ENCODE measurements at regions not wholly inside any gene's neighbourhood (a gene's known extent, or its start where the extent isn't known, plus 50 kb on each side); places are given as distances from the start of the nearest gene placed in this dataset.

GRCh38 chr4:182085051-182085480 lies 158.1 kb upstream of the TENM3 start:
- Mint-ChIP-seq H3K27ac (no peak overlapping the region), H3K36me3 (no peaks in the 10 kb centered on the region), H3K4me3 (no peak overlapping the region), H3K9me3 (no peaks in the 10 kb centered on the region), H3K4me1 (no peaks in the 10 kb centered on the region), H3K27me3 (ENCODE audit: low read depth in 3 of 3) (no peaks in the 10 kb centered on the region)
- Histone ChIP-seq H2AFZ (ENCODE audit: insufficient read depth, low read depth, low read length, poor library complexity, severe bottlenecking) (no peak overlapping the region), H3K4me2 (replicated peaks; ENCODE audit: extremely low read depth, low read length, poor library complexity, severe bottlenecking) (no peak overlapping the region), H3K36me3 (replicated peaks in 1 of 2; ENCODE audit: control insufficient read depth in 1 of 2, insufficient read depth in 2 of 2, low read length in 2 of 2) (no peaks in the 10 kb centered on the region), H3K4me3 (replicated peaks in 1 of 3; ENCODE audit: low read depth in 2 of 3, low read length in 3 of 3) (no peak overlapping the region), H4K20me1 (ENCODE audit: insufficient read depth, low read length) (no peaks in the 10 kb centered on the region), H3K27me3 (ENCODE audit: control insufficient read depth in 2 of 2, insufficient read depth in 2 of 2, low read length in 2 of 2) (no peaks in the 10 kb centered on the region), H3K27ac (ENCODE audit: low read depth in 1 of 2, low read length in 2 of 2) (no peak overlapping the region), H3K4me1 (ENCODE audit: control insufficient read depth in 1 of 2, insufficient read depth in 2 of 2, low read length in 2 of 2) (no peaks in the 10 kb centered on the region), H3K9ac (ENCODE audit: insufficient read depth, low read length, poor library complexity, severe bottlenecking) (no peak overlapping the region), H3K79me2 (ENCODE audit: insufficient read depth, low read length) (no peaks in the 10 kb centered on the region), H3K9me3 (replicated peaks in 1 of 2; ENCODE audit: control insufficient read depth in 1 of 2, insufficient read depth in 1 of 2, low read length in 2 of 2) (no peaks in the 10 kb centered on the region)
- no peak for TF ChIP-seq CTCF (IDR thresholded peaks at IDR 0.05)
- WGBS (ENCODE audit: insufficient coverage): no CpG with 5 or more reads among the region's 4 CpGs
- intact Hi-C loops (cut with micrococcal nuclease): no loop called here
- no peak for DNase-seq

- intact Hi-C loops (cut with micrococcal nuclease): no loop called here
- Histone ChIP-seq H3K9me3 (replicated peaks in 1 of 2; ENCODE audit: control insufficient read depth in 1 of 2, insufficient read depth in 1 of 2, low read length in 2 of 2) (peaks cover 0 to 3% of the 10 kb centered on the region in 2 donors), H3K27me3 (ENCODE audit: control insufficient read depth in 2 of 2, insufficient read depth in 2 of 2, low read length in 2 of 2) (no peaks in the 10 kb centered on the region), H3K9ac (ENCODE audit: insufficient read depth, low read length, poor library complexity, severe bottlenecking) (no peak overlapping the region), H3K4me1 (ENCODE audit: control insufficient read depth in 1 of 2, insufficient read depth in 2 of 2, low read length in 2 of 2) (no peaks in the 10 kb centered on the region), H3K36me3 (replicated peaks in 1 of 2; ENCODE audit: control insufficient read depth in 1 of 2, insufficient read depth in 2 of 2, low read length in 2 of 2) (no peaks in the 10 kb centered on the region), H2AFZ (ENCODE audit: insufficient read depth, low read depth, low read length, poor library complexity, severe bottlenecking) (no peak overlapping the region), H3K4me2 (replicated peaks; ENCODE audit: extremely low read depth, low read length, poor library complexity, severe bottlenecking) (no peak overlapping the region), H3K27ac (ENCODE audit: low read depth in 1 of 2, low read length in 2 of 2) (no peak overlapping the region), H4K20me1 (ENCODE audit: insufficient read depth, low read length) (no peaks in the 10 kb centered on the region), H3K79me2 (ENCODE audit: insufficient read depth, low read length) (no peaks in the 10 kb centered on the region), H3K4me3 (replicated peaks in 1 of 3; ENCODE audit: low read depth in 2 of 3, low read length in 3 of 3) (no peak overlapping the region)
- no peak overlapping the region for H3K4me3 Mint-ChIP-seq
- H3K4me1 Mint-ChIP-seq: no peaks in the 10 kb centered on the region
- no peaks in the 10 kb centered on the region for H3K36me3 Mint-ChIP-seq
- H3K27me3 Mint-ChIP-seq (ENCODE audit: low read depth in 3 of 3): peaks cover 0 to 2% (median 0%) of the 10 kb centered on the region in 3 donors
- no CpG with 5 or more reads among the region's 2 CpGs for WGBS (ENCODE audit: insufficient coverage)
- no peak for DNase-seq
- H3K27ac Mint-ChIP-seq: no peak overlapping the region
- peak; percentile 18 for TF ChIP-seq CTCF (IDR thresholded peaks at IDR 0.05)
- peaks cover 0 to 3% (median 0%) of the 10 kb centered on the region in 7 donors for H3K9me3 Mint-ChIP-seq
Measured at GRCh38 chr4:182089326-182089725, 153.9 kb upstream of the TENM3 start.

Measured in CD14-positive monocyte (primary cell).